MM.1S (cell line): ENCODE measurements at regions not wholly inside any gene's neighbourhood (a gene's known extent, or its start where the extent isn't known, plus 50 kb on each side); places are given as distances from the start of the nearest gene placed in this dataset.

Experiments used
- DNase-seq: peaks from one replicate; pipeline ENCODE4 v3.0.0-alpha.2; 2015
- H2AFZ ChIP-seq: fragments of 300-600 bp; sonication (generic); 2 replicates; pipeline ENCODE4 v1.6.0; 2016; ENCODE audit warnings: antibody characterized with exemption, low read length
- H3F3A ChIP-seq: fragments of 300-600 bp; sonication (generic); 2 replicates; pipeline ENCODE4 v1.6.1; 2016; ENCODE audit warnings: mild to moderate bottlenecking, antibody characterized with exemption, low read length, moderate library complexity, mixed read lengths; ENCODE audit not compliant: insufficient read depth
- H3K27ac ChIP-seq: fragments of 300-600 bp; sonication (generic); 2 replicates; pipeline ENCODE4 v1.5.1; 2016; ENCODE audit warnings: mild to moderate bottlenecking, low read length
- H3K27me3 ChIP-seq: fragments of 300-600 bp; sonication (generic); replicated peaks from 2 replicates; pipeline ENCODE4 v1.6.0; 2016; ENCODE audit warnings: low read length; ENCODE audit not compliant: insufficient read depth
- H3K36me3 ChIP-seq: fragments of 300-600 bp; sonication (generic); replicated peaks from 2 replicates; pipeline ENCODE4 v1.6.1; 2016; ENCODE audit warnings: mild to moderate bottlenecking, low read length, mixed read lengths; ENCODE audit not compliant: insufficient read depth
- H3K4me1 ChIP-seq: fragments of 300-600 bp; sonication (generic); 2 replicates; pipeline ENCODE4 v1.6.1; 2016; ENCODE audit warnings: low read length, mixed read lengths
- H3K4me2 ChIP-seq: fragments of 300-600 bp; sonication (generic); 2 replicates; pipeline ENCODE4 v1.6.0; 2016; ENCODE audit warnings: low read depth, low read length
- H3K4me3 ChIP-seq: fragments of 300-600 bp; sonication (generic); 2 replicates; pipeline ENCODE4 v1.5.1; 2016; ENCODE audit warnings: low read length, mixed read lengths
- H3K79me2 ChIP-seq: fragments of 300-600 bp; sonication (generic); 2 replicates; pipeline ENCODE4 v1.6.1; 2016; ENCODE audit warnings: mixed run types, low read length, mixed read lengths
- H3K9ac ChIP-seq: fragments of 300-600 bp; sonication (generic); 2 replicates; pipeline ENCODE4 v1.6.1; 2016; ENCODE audit warnings: low read length, mixed read lengths
- H3K9me2 ChIP-seq: fragments of 300-600 bp; sonication (generic); replicated peaks from 2 replicates; pipeline ENCODE4 v1.6.1; 2016; ENCODE audit warnings: mild to moderate bottlenecking, low read length, mixed read lengths; ENCODE audit not compliant: insufficient read depth
- H3K9me3 ChIP-seq: fragments of 300-600 bp; sonication (generic); replicated peaks from 2 replicates; pipeline ENCODE4 v1.6.1; 2016; ENCODE audit warnings: mild to moderate bottlenecking, low read length, mixed read lengths; ENCODE audit not compliant: insufficient read depth
- H4K20me1 ChIP-seq: fragments of 300-600 bp; sonication (generic); 2 replicates; pipeline ENCODE4 v1.6.1; 2016; ENCODE audit warnings: mild to moderate bottlenecking, low read length, moderate library complexity, mixed read lengths; ENCODE audit not compliant: insufficient read depth
- CTCF ChIP-seq: fragments of 300-600 bp; sonication (generic); IDR thresholded peaks from 2 replicates; pipeline ENCODE4 v1.5.1; 2016; ENCODE audit warnings: antibody characterized with exemption, low read length, mixed read lengths
- EZH2 ChIP-seq: fragments of 300-600 bp; sonication (generic); optimal IDR thresholded peaks from 2 replicates; pipeline ENCODE3; 2017; ENCODE audit warnings: low read depth, mild to moderate bottlenecking, antibody characterized with exemption, low read length, mixed read lengths
- EZH2phosphoT487 ChIP-seq: fragments of 300-600 bp; sonication (generic); IDR thresholded peaks from 2 replicates; pipeline ENCODE4 v1.6.1; 2018; ENCODE audit warnings: antibody characterized with exemption, low read length

- no peak for DNase-seq
- Histone ChIP-seq H3K4me3 (no peak overlapping the region), H3K27me3 (no peaks in the 10 kb centered on the region), H3K9me3 (no peaks in the 10 kb centered on the region), H3K4me1 (no peaks in the 10 kb centered on the region), H4K20me1 (no peaks in the 10 kb centered on the region), H3K4me2 (no peak overlapping the region), H3K36me3 (no peaks in the 10 kb centered on the region), H3K9ac (no peak overlapping the region), H3K79me2 (no peaks in the 10 kb centered on the region), H2AFZ (no peak overlapping the region), H3K9me2 (no peaks in the 10 kb centered on the region), H3K27ac (no peak overlapping the region), H3F3A (no peaks in the 10 kb centered on the region)
- TF ChIP-seq EZH2phosphoT487 (no peak), CTCF (no peak), EZH2 (no peak)
Observed at GRCh38 chrX:46254641-46255040, 290.6 kb downstream of the ZNF674 start.

- Histone ChIP-seq H3K9me3 (no peaks in the 10 kb centered on the region), H3F3A (no peaks in the 10 kb centered on the region), H3K79me2 (no peaks in the 10 kb centered on the region), H4K20me1 (no peaks in the 10 kb centered on the region), H3K9ac (no peak overlapping the region), H3K9me2 (no peaks in the 10 kb centered on the region), H3K36me3 (no peaks in the 10 kb centered on the region), H3K4me3 (no peak overlapping the region), H2AFZ (no peak overlapping the region), H3K4me2 (no peak overlapping the region), H3K27ac (no peak overlapping the region), H3K27me3 (no peaks in the 10 kb centered on the region), H3K4me1 (no peaks in the 10 kb centered on the region)
- DNase-seq: no peak
- TF ChIP-seq EZH2phosphoT487: no peak
- no peak for TF ChIP-seq CTCF
- no peak for TF ChIP-seq EZH2
Observed at GRCh38 chrX:46251755-46252154, 293.5 kb downstream of the ZNF674 start.

- Histone ChIP-seq H3K9me2 (no peaks in the 10 kb centered on the region), H4K20me1 (no peaks in the 10 kb centered on the region), H2AFZ (no peak overlapping the region), H3K4me2 (no peak overlapping the region), H3K27me3 (no peaks in the 10 kb centered on the region), H3K27ac (no peak overlapping the region), H3K79me2 (no peaks in the 10 kb centered on the region), H3K4me3 (no peak overlapping the region), H3K4me1 (no peaks in the 10 kb centered on the region), H3F3A (no peaks in the 10 kb centered on the region), H3K9ac (no peak overlapping the region), H3K9me3 (no peaks in the 10 kb centered on the region), H3K36me3 (no peaks in the 10 kb centered on the region)
- DNase-seq: no peak
- TF ChIP-seq CTCF (no peak), EZH2phosphoT487 (no peak), EZH2 (no peak)
Observed at GRCh38 chrX:46250151-46250550, 295.1 kb downstream of the ZNF674 start.
